A549 (cell line): ENCODE measurements at regions not wholly inside any gene's neighbourhood (a gene's known extent, or its start where the extent isn't known, plus 50 kb on each side); places are given as distances from the start of the nearest gene placed in this dataset.

Source experiments
- ATAC-seq, 2 experiments: fragments of 200-7000 bp in 1 of 2; fragments of >200 bp in 1 of 2; cut with Nextera tagmentation in 1 of 2; cut with Tn5 transposase in 1 of 2; 3 replicates each; pipeline versions ENCODE4 v1.8.0 to v1.9.1; 2018 to 2020; ENCODE audit warnings: mild to moderate bottlenecking in 1 of 2, moderate library complexity in 1 of 2
- CTCF ChIA-PET: fragments of 300-600 bp; sonication (Branson Sonifier 250); formaldehyde crosslinking; extraction: SDS; loops from one replicate; lab custom pipeline; 2021; ENCODE audit warnings: antibody characterized with exemption, inconsistent platforms; lab: Yijun Ruan, JAX
- POLR2A ChIA-PET: fragments of 350-600 bp; formaldehyde crosslinking; extraction: SDS; loops from one replicate; lab custom pipeline; 2021; ENCODE audit warnings: antibody characterized with exemption, inconsistent platforms; lab: Yijun Ruan, JAX
- DNase-seq, 2 experiments: peaks; one replicate each; pipeline versions ENCODE4 v3.0.0 to v3.0.0-alpha.2; 2011 to 2016; ENCODE audit warnings: low read depth in 1 of 2, low spot score in 1 of 2
- FAIRE-seq: peaks from 2 replicates; lab custom pipeline; 2011; peaks lifted over from hg19 to GRCh38; lab: Jason Lieb, UNC
- H3K27ac ChIP-seq, 2 experiments: fragments of >200 bp; sonication (Bioruptor Twin); formaldehyde crosslinking; 3 replicates each; pipeline ENCODE4 v1.5.1; 2016 to 2017
- H3K4me1 ChIP-seq: fragments of >200 bp; sonication (Bioruptor Twin); formaldehyde crosslinking; 3 replicates; pipeline ENCODE4 v1.6.1; 2016
- H3K4me2 ChIP-seq: fragments of >200 bp; sonication (Bioruptor Twin); formaldehyde crosslinking; 3 replicates; pipeline ENCODE4 v1.6.1; 2016
- H3K4me3 ChIP-seq: fragments of >200 bp; sonication (Bioruptor Twin); formaldehyde crosslinking; 3 replicates; pipeline ENCODE4 v1.5.1; 2016
- H3K9me3 ChIP-seq: fragments of >200 bp; sonication (Bioruptor Twin); formaldehyde crosslinking; 3 replicates; pipeline ENCODE4 v1.6.1; 2016
- CBX2 ChIP-seq: fragments of 200-600 bp; sonication (generic); IDR thresholded peaks from 2 replicates; pipeline ENCODE4 v1.6.1; 2016; ENCODE audit warnings: low read depth, mild to moderate bottlenecking, borderline replicate concordance
- CHD2 ChIP-seq: fragments of 150-350 bp; IDR thresholded peaks from 2 replicates; pipeline ENCODE4 v1.6.1; 2014; ENCODE audit warnings: low read length; ENCODE audit not compliant: partially characterized antibody
- CHD4 ChIP-seq: fragments of 200-600 bp; sonication (generic); IDR thresholded peaks from 2 replicates; pipeline ENCODE4 v1.6.1; 2016; ENCODE audit warnings: antibody characterized with exemption, mild to moderate bottlenecking, borderline replicate concordance
- EHMT2 ChIP-seq: fragments of 200-600 bp; sonication (generic); IDR thresholded peaks from 2 replicates; pipeline ENCODE4 v1.6.1; 2016; ENCODE audit warnings: antibody characterized with exemption, low read depth, mild to moderate bottlenecking, moderate library complexity
- ESRRA ChIP-seq: fragments of 150-350 bp; IDR thresholded peaks from 2 replicates; pipeline ENCODE4 v1.6.1; 2014; ENCODE audit warnings: mild to moderate bottlenecking, low read length, borderline replicate concordance
- FOSL2 ChIP-seq, 2 experiments: fragments of 450-650 bp in 1 of 2; fragments of >200 bp in 1 of 2; sonication (Bioruptor Twin) in 1 of 2; formaldehyde crosslinking; IDR thresholded peaks; 2 replicates each; pipeline versions ENCODE4 v1.5.0 to v1.6.1; 2016 to 2020; ENCODE audit warnings: mild to moderate bottlenecking in 1 of 2, moderate library complexity in 1 of 2
- JUNB ChIP-seq: fragments of >200 bp; sonication (Bioruptor Twin); formaldehyde crosslinking; IDR thresholded peaks from 2 replicates; pipeline ENCODE4 v1.6.1; 2016
- KDM1A ChIP-seq: fragments of 200-600 bp; sonication (generic); IDR thresholded peaks from 2 replicates; pipeline ENCODE4 v1.6.1; 2016; ENCODE audit warnings: low read depth, mild to moderate bottlenecking
- KDM5A ChIP-seq: fragments of 200-600 bp; sonication (generic); IDR thresholded peaks from 2 replicates; pipeline ENCODE4 v1.6.1; 2016; ENCODE audit warnings: antibody characterized with exemption, mild to moderate bottlenecking
- MAFK ChIP-seq: fragments of 450-650 bp; IDR thresholded peaks from 2 replicates; pipeline ENCODE4 v1.6.1; 2014; ENCODE audit not compliant: partially characterized antibody
- MYC ChIP-seq: IDR thresholded peaks from 2 replicates; pipeline ENCODE4 v1.6.1; 2012; ENCODE audit warnings: mild to moderate bottlenecking, inconsistent platforms, low read length, improper control_type of control experiment, borderline replicate concordance
- NR3C1 ChIP-seq: fragments of >200 bp; sonication (Bioruptor Twin); formaldehyde crosslinking; IDR thresholded peaks from 3 replicates; pipeline ENCODE4 v1.6.1; 2017
- POLR2AphosphoS2 ChIP-seq: conservative IDR thresholded peaks from 2 replicates; pipeline ENCODE4 v1.6.1; 2012; ENCODE audit warnings: low read length, improper control_type of control experiment, inconsistent platforms
- RAD21 ChIP-seq, 2 experiments: fragments of >200 bp in 1 of 2; sonication (Bioruptor Twin) in 1 of 2; formaldehyde crosslinking in 1 of 2; IDR thresholded peaks in 1 of 2; conservative IDR thresholded peaks in 1 of 2; 2 replicates in 1 of 2; 3 replicates in 1 of 2; pipeline ENCODE4 v1.6.1; 2012 to 2018; ENCODE audit warnings: inconsistent platforms in 1 of 2
- SREBF2 ChIP-seq: fragments of 450-650 bp; IDR thresholded peaks from 2 replicates; pipeline ENCODE4 v1.6.1; 2014; ENCODE audit warnings: mild to moderate bottlenecking, moderate library complexity
- TFCP2L1 ChIP-seq: fragments of 250-450 bp; sonication (Bioruptor Pico); IDR thresholded peaks from 2 replicates; pipeline ENCODE4 v1.5.0; 2021; ENCODE audit warnings: mild to moderate bottlenecking
- ZC3H11A ChIP-seq: fragments of 450-650 bp; IDR thresholded peaks from 2 replicates; pipeline ENCODE4 v1.6.1; 2014; ENCODE audit warnings: antibody characterized with exemption, mild to moderate bottlenecking
- ZFP36 ChIP-seq: fragments of 450-650 bp; IDR thresholded peaks from 2 replicates; pipeline ENCODE4 v1.6.1; 2014; ENCODE audit warnings: borderline replicate concordance; ENCODE audit not compliant: partially characterized antibody
- WGBS: methylation state at CpG from one replicate; pipeline ENCODE4 v1.1.6; 2017; ENCODE audit errors: missing lambda C conversion rate; 5-methylcytosine and 5-hydroxymethylcytosine counted together
- TF ChIP-seq, protein P1 (sequence below): fragments of 250-450 bp; sonication (Bioruptor Pico); IDR thresholded peaks from 2 replicates; pipeline ENCODE4 v1.5.0; 2021; ENCODE audit warnings: mild to moderate bottlenecking, moderate library complexity, borderline replicate concordance
- TF ChIP-seq, protein P2 (sequence below): IDR thresholded peaks from 2 replicates; pipeline ENCODE4 v1.6.1; 2012; ENCODE audit warnings: low read depth, borderline replicate concordance
- TF ChIP-seq, protein P3 (sequence below): fragments of 450-650 bp; IDR thresholded peaks from 2 replicates; pipeline ENCODE4 v1.6.1; 2014; ENCODE audit warnings: antibody characterized with exemption
- TF ChIP-seq, protein P4 (sequence below): IDR thresholded peaks from 2 replicates; pipeline ENCODE4 v1.6.1; 2012
- TF ChIP-seq, protein P5 (sequence below): fragments of 150-350 bp; IDR thresholded peaks from 2 replicates; pipeline ENCODE4 v1.6.1; 2014; ENCODE audit warnings: low read depth, mild to moderate bottlenecking, low read length
- TF ChIP-seq, protein P6 (sequence below): fragments of 250-450 bp; sonication (Bioruptor Pico); IDR thresholded peaks from 2 replicates; pipeline ENCODE4 v1.5.0; 2020; ENCODE audit warnings: low read depth, mild to moderate bottlenecking, moderate library complexity
- TF ChIP-seq, protein P7 (sequence below): fragments of 200-600 bp; sonication (generic); IDR thresholded peaks from 2 replicates; pipeline ENCODE4 v1.6.1; 2016; ENCODE audit warnings: antibody characterized with exemption, mild to moderate bottlenecking, moderate library complexity
- TF ChIP-seq, protein P8 (sequence below): IDR thresholded peaks from 2 replicates; pipeline ENCODE4 v1.6.1; 2012

DNA sequence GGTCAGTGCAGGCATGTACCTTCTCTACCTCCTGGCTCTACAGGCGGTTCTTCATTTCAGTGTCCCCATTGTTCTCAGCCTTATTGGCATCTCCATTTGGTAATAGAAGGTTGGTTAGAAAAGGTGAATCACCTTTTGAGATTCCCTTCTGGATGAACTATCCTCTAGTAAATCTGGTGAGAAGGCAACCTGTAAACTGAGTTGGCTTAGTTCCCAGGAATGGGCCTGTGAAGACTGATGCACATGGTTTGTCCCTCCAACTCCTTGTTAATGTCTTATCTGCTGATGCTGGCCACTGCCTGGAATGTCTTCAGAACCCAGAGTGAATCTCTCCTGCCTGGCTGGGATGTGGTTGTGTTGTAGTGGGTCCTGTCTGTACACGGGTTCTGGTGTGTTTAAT is 143.4 kb upstream of the WDR1 start (continued):
- TF ChIP-seq, protein P1, sequence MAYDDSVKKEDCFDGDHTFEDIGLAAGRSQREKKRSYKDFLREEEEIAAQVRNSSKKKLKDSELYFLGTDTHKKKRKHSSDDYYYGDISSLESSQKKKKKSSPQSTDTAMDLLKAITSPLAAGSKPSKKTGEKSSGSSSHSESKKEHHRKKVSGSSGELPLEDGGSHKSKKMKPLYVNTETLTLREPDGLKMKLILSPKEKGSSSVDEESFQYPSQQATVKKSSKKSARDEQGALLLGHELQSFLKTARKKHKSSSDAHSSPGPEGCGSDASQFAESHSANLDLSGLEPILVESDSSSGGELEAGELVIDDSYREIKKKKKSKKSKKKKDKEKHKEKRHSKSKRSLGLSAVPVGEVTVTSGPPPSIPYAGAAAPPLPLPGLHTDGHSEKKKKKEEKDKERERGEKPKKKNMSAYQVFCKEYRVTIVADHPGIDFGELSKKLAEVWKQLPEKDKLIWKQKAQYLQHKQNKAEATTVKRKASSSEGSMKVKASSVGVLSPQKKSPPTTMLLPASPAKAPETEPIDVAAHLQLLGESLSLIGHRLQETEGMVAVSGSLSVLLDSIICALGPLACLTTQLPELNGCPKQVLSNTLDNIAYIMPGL, result no peak
- TF ChIP-seq ESRRA (no peak), RAD21 (conservative IDR thresholded peaks at IDR 0.05 in 1 of 2, IDR thresholded peaks at IDR 0.05 in 1 of 2) (no peak), ZC3H11A (no peak)
- TF ChIP-seq, protein P2, sequence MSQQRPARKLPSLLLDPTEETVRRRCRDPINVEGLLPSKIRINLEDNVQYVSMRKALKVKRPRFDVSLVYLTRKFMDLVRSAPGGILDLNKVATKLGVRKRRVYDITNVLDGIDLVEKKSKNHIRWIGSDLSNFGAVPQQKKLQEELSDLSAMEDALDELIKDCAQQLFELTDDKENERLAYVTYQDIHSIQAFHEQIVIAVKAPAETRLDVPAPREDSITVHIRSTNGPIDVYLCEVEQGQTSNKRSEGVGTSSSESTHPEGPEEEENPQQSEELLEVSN, result no peak
- TF ChIP-seq, protein P3, sequence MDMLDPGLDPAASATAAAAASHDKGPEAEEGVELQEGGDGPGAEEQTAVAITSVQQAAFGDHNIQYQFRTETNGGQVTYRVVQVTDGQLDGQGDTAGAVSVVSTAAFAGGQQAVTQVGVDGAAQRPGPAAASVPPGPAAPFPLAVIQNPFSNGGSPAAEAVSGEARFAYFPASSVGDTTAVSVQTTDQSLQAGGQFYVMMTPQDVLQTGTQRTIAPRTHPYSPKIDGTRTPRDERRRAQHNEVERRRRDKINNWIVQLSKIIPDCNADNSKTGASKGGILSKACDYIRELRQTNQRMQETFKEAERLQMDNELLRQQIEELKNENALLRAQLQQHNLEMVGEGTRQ, result no peak

DNA sequence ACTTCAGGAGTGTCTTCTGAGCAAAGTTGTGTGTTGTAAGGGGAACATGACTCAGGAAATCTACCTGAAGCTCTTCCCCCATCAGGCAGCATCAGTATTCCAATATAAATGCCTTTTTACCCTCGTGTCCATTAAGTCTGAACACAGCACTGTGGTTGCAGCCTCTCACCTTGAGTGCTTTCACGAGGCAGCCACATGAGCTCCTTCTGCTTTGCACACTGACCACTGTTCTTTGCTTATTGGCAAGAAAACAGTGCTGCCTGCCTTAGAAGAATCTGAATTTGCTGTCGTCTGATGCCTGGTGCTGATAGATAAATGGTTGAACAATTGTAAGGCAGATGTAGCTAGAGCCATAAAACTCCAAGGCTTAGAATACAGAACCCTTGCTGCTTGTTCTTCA is 139.6 kb upstream of the WDR1 start:
- H3K4me3 ChIP-seq, result no peak overlapping the region
- no peaks in the 10 kb centered on the region for H3K4me1 ChIP-seq
- no peak overlapping the region for H3K4me2 ChIP-seq
- FAIRE-seq (no peak), DNase-seq (no peak), ATAC-seq (no peak)
- no peaks in the 10 kb centered on the region for H3K9me3 ChIP-seq
- ChIA-PET CTCF (no interaction called here), POLR2A (no interaction called here)
- WGBS, result 0% methylated on average over 3 of the region's 3 CpGs
- H3K27ac ChIP-seq, result no peak overlapping the region
- TF ChIP-seq SREBF2, result no peak
- no peak for TF ChIP-seq CHD4
- no peak for TF ChIP-seq KDM5A
- no peak for TF ChIP-seq MAFK
- TF ChIP-seq JUNB, result no peak
- no peak for TF ChIP-seq KDM1A
- TF ChIP-seq, protein P4, sequence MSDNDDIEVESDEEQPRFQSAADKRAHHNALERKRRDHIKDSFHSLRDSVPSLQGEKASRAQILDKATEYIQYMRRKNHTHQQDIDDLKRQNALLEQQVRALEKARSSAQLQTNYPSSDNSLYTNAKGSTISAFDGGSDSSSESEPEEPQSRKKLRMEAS, result no peak
- TF ChIP-seq, protein P5, sequence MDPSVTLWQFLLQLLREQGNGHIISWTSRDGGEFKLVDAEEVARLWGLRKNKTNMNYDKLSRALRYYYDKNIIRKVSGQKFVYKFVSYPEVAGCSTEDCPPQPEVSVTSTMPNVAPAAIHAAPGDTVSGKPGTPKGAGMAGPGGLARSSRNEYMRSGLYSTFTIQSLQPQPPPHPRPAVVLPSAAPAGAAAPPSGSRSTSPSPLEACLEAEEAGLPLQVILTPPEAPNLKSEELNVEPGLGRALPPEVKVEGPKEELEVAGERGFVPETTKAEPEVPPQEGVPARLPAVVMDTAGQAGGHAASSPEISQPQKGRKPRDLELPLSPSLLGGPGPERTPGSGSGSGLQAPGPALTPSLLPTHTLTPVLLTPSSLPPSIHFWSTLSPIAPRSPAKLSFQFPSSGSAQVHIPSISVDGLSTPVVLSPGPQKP, result no peak
- TF ChIP-seq EHMT2, result no peak
- no peak for TF ChIP-seq ZFP36
- TF ChIP-seq NR3C1, result no peak
- TF ChIP-seq, protein P6, sequence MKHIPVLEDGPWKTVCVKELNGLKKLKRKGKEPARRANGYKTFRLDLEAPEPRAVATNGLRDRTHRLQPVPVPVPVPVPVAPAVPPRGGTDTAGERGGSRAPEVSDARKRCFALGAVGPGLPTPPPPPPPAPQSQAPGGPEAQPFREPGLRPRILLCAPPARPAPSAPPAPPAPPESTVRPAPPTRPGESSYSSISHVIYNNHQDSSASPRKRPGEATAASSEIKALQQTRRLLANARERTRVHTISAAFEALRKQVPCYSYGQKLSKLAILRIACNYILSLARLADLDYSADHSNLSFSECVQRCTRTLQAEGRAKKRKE (CRISPR knock-in tag), result no peak
- no peak for TF ChIP-seq TFCP2L1 (CRISPR knock-in tag)
- TF ChIP-seq POLR2AphosphoS2, result no peak

DNA sequence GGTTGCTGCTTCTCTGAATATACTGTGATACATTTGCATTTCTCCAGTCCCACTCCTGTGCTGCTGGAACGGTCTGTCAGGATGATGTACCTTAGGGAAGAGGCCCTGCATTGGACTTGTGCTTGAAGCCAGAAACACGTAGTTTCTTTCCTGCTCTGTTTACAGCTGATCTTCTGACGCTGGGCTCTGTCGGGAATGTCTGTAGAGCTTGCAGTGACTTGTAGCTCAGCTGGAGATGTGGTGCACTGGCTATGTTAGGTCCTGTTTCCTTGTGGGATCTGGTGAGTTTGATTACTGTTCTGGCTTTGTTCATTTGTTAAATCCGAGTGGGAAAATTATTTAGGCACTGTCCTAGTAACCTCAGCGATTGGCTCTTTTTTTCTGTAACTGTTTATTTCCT is 137.2 kb upstream of the WDR1 start:
- ChIA-PET CTCF (interaction anchor here (1.1 kb wide), 1 partner anchor 13 kb away, joined by 3 read pairs; no protein-coding TSS in a partner anchor), POLR2A (no interaction called here)
- DNase-seq, result no peak
- no peaks in the 10 kb centered on the region for H3K4me1 ChIP-seq
- H3K27ac ChIP-seq, result no peak overlapping the region
- no peak overlapping the region for H3K4me3 ChIP-seq
- no peaks in the 10 kb centered on the region for H3K9me3 ChIP-seq
- no peak overlapping the region for H3K4me2 ChIP-seq
- WGBS, result 12% methylated on average over 5 of the region's 6 CpGs
- ATAC-seq, result no peak
- no peak for FAIRE-seq
- TF ChIP-seq, protein P7, sequence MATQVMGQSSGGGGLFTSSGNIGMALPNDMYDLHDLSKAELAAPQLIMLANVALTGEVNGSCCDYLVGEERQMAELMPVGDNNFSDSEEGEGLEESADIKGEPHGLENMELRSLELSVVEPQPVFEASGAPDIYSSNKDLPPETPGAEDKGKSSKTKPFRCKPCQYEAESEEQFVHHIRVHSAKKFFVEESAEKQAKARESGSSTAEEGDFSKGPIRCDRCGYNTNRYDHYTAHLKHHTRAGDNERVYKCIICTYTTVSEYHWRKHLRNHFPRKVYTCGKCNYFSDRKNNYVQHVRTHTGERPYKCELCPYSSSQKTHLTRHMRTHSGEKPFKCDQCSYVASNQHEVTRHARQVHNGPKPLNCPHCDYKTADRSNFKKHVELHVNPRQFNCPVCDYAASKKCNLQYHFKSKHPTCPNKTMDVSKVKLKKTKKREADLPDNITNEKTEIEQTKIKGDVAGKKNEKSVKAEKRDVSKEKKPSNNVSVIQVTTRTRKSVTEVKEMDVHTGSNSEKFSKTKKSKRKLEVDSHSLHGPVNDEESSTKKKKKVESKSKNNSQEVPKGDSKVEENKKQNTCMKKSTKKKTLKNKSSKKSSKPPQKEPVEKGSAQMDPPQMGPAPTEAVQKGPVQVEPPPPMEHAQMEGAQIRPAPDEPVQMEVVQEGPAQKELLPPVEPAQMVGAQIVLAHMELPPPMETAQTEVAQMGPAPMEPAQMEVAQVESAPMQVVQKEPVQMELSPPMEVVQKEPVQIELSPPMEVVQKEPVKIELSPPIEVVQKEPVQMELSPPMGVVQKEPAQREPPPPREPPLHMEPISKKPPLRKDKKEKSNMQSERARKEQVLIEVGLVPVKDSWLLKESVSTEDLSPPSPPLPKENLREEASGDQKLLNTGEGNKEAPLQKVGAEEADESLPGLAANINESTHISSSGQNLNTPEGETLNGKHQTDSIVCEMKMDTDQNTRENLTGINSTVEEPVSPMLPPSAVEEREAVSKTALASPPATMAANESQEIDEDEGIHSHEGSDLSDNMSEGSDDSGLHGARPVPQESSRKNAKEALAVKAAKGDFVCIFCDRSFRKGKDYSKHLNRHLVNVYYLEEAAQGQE, result no peak
- no peak for TF ChIP-seq CBX2
- TF ChIP-seq FOSL2 (IDR thresholded peaks at IDR 0.05), result no peak
- no peak for TF ChIP-seq FOSL2 (CRISPR knock-in tag; IDR thresholded peaks at IDR 0.05)
- TF ChIP-seq MYC, result no peak
- TF ChIP-seq, protein P8, sequence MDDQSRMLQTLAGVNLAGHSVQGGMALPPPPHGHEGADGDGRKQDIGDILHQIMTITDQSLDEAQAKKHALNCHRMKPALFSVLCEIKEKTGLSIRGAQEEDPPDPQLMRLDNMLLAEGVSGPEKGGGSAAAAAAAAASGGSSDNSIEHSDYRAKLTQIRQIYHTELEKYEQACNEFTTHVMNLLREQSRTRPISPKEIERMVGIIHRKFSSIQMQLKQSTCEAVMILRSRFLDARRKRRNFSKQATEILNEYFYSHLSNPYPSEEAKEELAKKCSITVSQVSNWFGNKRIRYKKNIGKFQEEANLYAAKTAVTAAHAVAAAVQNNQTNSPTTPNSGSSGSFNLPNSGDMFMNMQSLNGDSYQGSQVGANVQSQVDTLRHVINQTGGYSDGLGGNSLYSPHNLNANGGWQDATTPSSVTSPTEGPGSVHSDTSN, result no peak
- no peak for TF ChIP-seq CHD2
